NCI-H1694 (cell line): ENCODE measurements at regions not wholly inside any gene's neighbourhood (a gene's known extent, or its start where the extent isn't known, plus 50 kb on each side); places are given as distances from the start of the nearest gene placed in this dataset.
A peak's percentile ranks its signal among the peaks of the same experiment; 100 is the strongest.

Experiments used
- DNase-seq: peaks from one replicate; lab custom pipeline; 2025; lab: John Stamatoyannopoulos, UW

- DNase-seq: no peak
Observed at GRCh38 chr15:70264014-70264582, 166.4 kb upstream of the TLE3 start.

- DNase-seq: no peak
Observed at GRCh38 chr15:70262591-70263274, 165.0 kb upstream of the TLE3 start.

GRCh38 chr15:70262171-70262570, 164.5 kb upstream of the TLE3 start:
- DNase-seq: no peak

- no peak for DNase-seq
Observed at GRCh38 chr15:70261083-70261482, 163.4 kb upstream of the TLE3 start.

GRCh38 chr15:70260580-70260979, 162.9 kb upstream of the TLE3 start:
- no peak for DNase-seq

GRCh38 chr15:70259640-70260508, 162.2 kb upstream of the TLE3 start:
- no peak for DNase-seq

- peak; percentile 22 for DNase-seq
Observed at GRCh38 chr15:70259028-70259424, 161.3 kb upstream of the TLE3 start.

- DNase-seq: no peak
Observed at GRCh38 chr15:70258369-70259027, 160.8 kb upstream of the TLE3 start.

- no peak for DNase-seq
Observed at GRCh38 chr15:70257573-70258248, 160.0 kb upstream of the TLE3 start.

GRCh38 chr15:70257047-70257446, 159.3 kb upstream of the TLE3 start:
- no peak for DNase-seq

GRCh38 chr15:70254311-70254869, 156.7 kb upstream of the TLE3 start:
- no peak for DNase-seq

GRCh38 chr15:70253461-70254156, 155.9 kb upstream of the TLE3 start:
- DNase-seq: no peak

GRCh38 chr15:70252951-70253320, 155.2 kb upstream of the TLE3 start:
- DNase-seq: no peak

- DNase-seq: peak; percentile 48
Observed at GRCh38 chr15:70252056-70252950, 154.6 kb upstream of the TLE3 start.

GRCh38 chr15:70251246-70251990, 153.7 kb upstream of the TLE3 start:
- no peak for DNase-seq

GRCh38 chr15:70250208-70251201, 152.8 kb upstream of the TLE3 start:
- no peak for DNase-seq

GRCh38 chr15:70249616-70250015, 151.9 kb upstream of the TLE3 start:
- no peak for DNase-seq
